Breast epithelium (tissue), 3 donors: ENCODE measurements at regions not wholly inside any gene's neighbourhood (a gene's known extent, or its start where the extent isn't known, plus 50 kb on each side); places are given as distances from the start of the nearest gene placed in this dataset.

Source experiments
- POLR2A ChIP-seq: fragments of 450-650 bp; IDR thresholded peaks from one replicate; pipeline ENCODE4 v1.6.1; 2016; ENCODE audit warnings: antibody characterized with exemption, mild to moderate bottlenecking, moderate library complexity
- POLR2AphosphoS5 ChIP-seq, 3 donors: sonication (generic); formaldehyde crosslinking; IDR thresholded peaks; one replicate each; pipeline ENCODE4 v1.6.1; 2017; ENCODE audit warnings: antibody characterized with exemption in 3 of 3
- TF ChIP-seq, protein P1 (sequence below), 3 donors: fragments of 450-650 bp; IDR thresholded peaks; one replicate each; pipeline ENCODE4 v1.5.1; 2016 to 2017; ENCODE audit warnings: antibody characterized with exemption in 3 of 3, mild to moderate bottlenecking in 3 of 3, moderate library complexity in 3 of 3

DNA sequence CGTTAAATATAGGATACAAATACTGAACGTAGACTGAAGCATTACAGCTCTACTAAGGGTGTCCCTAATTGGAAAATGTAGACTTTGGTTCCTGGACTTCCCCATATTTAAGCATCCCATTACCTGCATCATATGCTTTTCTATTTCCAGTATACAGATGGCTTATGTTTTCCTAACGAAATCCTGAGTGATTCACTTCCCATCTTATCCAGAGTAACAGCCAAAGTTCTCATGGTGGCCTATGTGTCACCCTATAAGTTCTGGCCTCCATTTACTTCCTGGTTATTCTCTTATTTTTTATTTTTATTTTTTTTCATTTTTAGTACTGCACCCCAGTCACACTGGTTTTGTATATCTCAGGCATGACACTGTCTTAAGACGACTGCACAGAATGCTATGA is 552.3 kb downstream of the PRDM9 start:
- TF ChIP-seq, protein P1, sequence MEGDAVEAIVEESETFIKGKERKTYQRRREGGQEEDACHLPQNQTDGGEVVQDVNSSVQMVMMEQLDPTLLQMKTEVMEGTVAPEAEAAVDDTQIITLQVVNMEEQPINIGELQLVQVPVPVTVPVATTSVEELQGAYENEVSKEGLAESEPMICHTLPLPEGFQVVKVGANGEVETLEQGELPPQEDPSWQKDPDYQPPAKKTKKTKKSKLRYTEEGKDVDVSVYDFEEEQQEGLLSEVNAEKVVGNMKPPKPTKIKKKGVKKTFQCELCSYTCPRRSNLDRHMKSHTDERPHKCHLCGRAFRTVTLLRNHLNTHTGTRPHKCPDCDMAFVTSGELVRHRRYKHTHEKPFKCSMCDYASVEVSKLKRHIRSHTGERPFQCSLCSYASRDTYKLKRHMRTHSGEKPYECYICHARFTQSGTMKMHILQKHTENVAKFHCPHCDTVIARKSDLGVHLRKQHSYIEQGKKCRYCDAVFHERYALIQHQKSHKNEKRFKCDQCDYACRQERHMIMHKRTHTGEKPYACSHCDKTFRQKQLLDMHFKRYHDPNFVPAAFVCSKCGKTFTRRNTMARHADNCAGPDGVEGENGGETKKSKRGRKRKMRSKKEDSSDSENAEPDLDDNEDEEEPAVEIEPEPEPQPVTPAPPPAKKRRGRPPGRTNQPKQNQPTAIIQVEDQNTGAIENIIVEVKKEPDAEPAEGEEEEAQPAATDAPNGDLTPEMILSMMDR (IDR thresholded peaks at IDR 0.05): no peak
- no peak for TF ChIP-seq POLR2AphosphoS5 (IDR thresholded peaks at IDR 0.05)
- no peak for TF ChIP-seq POLR2A
